Common myeloid progenitor, CD34-positive (primary cell): ENCODE measurements at regions not wholly inside any gene's neighbourhood (a gene's known extent, or its start where the extent isn't known, plus 50 kb on each side); places are given as distances from the start of the nearest gene placed in this dataset.
"Not testable (repeated sequence)": the region's sequence is repeated elsewhere in the genome, so short reads cannot be mapped to it uniquely, and the experiment has no call there.

Experiments used
- CTCF ChIA-PET: fragments of 350-600 bp; sonication (Branson Sonifier 250); formaldehyde crosslinking; loops from one replicate; lab custom pipeline; 2021; ENCODE audit warnings: antibody characterized with exemption; lab: Charles Lee
- POLR2A ChIA-PET: fragments of 350-600 bp; sonication (Branson Sonifier 250); formaldehyde crosslinking; loops from one replicate; lab custom pipeline; 2021; ENCODE audit warnings: antibody characterized with exemption; lab: Charles Lee
- DNase-seq, 3 donors: peaks; one replicate each; pipeline versions ENCODE4 v3.0.0 to v3.0.0-alpha.2; 2013
- H3K27ac ChIP-seq, 2 experiments: 1 replicate in 1 of 2; 2 replicates in 1 of 2; pipeline ENCODE4 v1.7.0; 2013; ENCODE audit warnings: inconsistent platforms in 2 of 2, low read length in 2 of 2, mild to moderate bottlenecking in 2 of 2, low read depth in 1 of 2, moderate library complexity in 1 of 2; ENCODE audit not compliant: severe bottlenecking in 2 of 2, insufficient read depth in 1 of 2, poor library complexity in 1 of 2
- H3K27me3 ChIP-seq, 5 experiments: replicated peaks in 2 of 5; 1 replicate in 3 of 5; 2 replicates in 2 of 5; pipeline versions ENCODE4 v1.6.1 to v1.7.0; 2013; ENCODE audit warnings: low read length in 4 of 5, mild to moderate bottlenecking in 2 of 5, moderate library complexity in 2 of 5, inconsistent platforms in 1 of 5; ENCODE audit not compliant: insufficient read depth in 5 of 5, control insufficient read depth in 4 of 5
- H3K36me3 ChIP-seq, 4 experiments: 1 replicate in 2 of 4; 2 replicates in 2 of 4; pipeline versions ENCODE4 v1.6.1 to v1.7.0; 2013; ENCODE audit warnings: low read length in 3 of 4, control low read depth in 1 of 4, mild to moderate bottlenecking in 1 of 4; ENCODE audit not compliant: control insufficient read depth in 4 of 4, insufficient read depth in 4 of 4
- H3K4me1 ChIP-seq, 4 experiments: 1 replicate in 3 of 4; 2 replicates in 1 of 4; pipeline versions ENCODE4 v1.6.1 to v1.7.1; 2013; ENCODE audit warnings: low read length in 3 of 4, mild to moderate bottlenecking in 3 of 4, control low read depth in 1 of 4, inconsistent platforms in 1 of 4, moderate library complexity in 1 of 4; ENCODE audit not compliant: control insufficient read depth in 4 of 4, insufficient read depth in 4 of 4; ENCODE audit errors: control extremely low read depth in 1 of 4
- H3K4me3 ChIP-seq, 7 experiments: 1 replicate in 4 of 7; 2 replicates in 3 of 7; pipeline versions ENCODE4 v1.5.1 to v1.7.0; 2013; ENCODE audit warnings: mild to moderate bottlenecking in 7 of 7, low read length in 6 of 7, moderate library complexity in 6 of 7, inconsistent platforms in 2 of 7, low read depth in 2 of 7, control low read depth in 1 of 7; ENCODE audit not compliant: insufficient read depth in 4 of 7, control insufficient read depth in 1 of 7; ENCODE audit errors: extremely low read depth in 1 of 7
- H3K9me3 ChIP-seq, 5 experiments: 1 replicate in 4 of 5; 2 replicates in 1 of 5; pipeline versions ENCODE4 v1.6.1 to v1.7.1; 2013; ENCODE audit warnings: low read length in 4 of 5, mild to moderate bottlenecking in 2 of 5, inconsistent platforms in 1 of 5, low read depth in 1 of 5, moderate library complexity in 1 of 5; ENCODE audit not compliant: control insufficient read depth in 4 of 5, insufficient read depth in 2 of 5; ENCODE audit errors: control extremely low read depth in 1 of 5
- WGBS: methylation state at CpG from one replicate; pipeline ENCODE4 v1.1.5; 2013; ENCODE audit not compliant: insufficient coverage; 5-methylcytosine and 5-hydroxymethylcytosine counted together

GRCh38 chr17:33697557-33697956 is 404.5 kb upstream of the ASIC2 start:
- no peaks in the 10 kb centered on the region for H3K36me3 ChIP-seq
- no peak for DNase-seq
- WGBS = 83% methylated on average over 1 of the region's 1 CpG
- H3K27me3 ChIP-seq = peaks cover 0 to 25% (median 3%) of the 10 kb centered on the region in 5 experiments
- ChIA-PET CTCF (no interaction called here), POLR2A (no interaction called here)
- no peaks in the 10 kb centered on the region for H3K4me1 ChIP-seq
- H3K9me3 ChIP-seq = no peaks in the 10 kb centered on the region
- no peak overlapping the region for H3K4me3 ChIP-seq
- H3K27ac ChIP-seq = no peak overlapping the region

GRCh38 chr17:33701910-33702309 is 408.8 kb upstream of the ASIC2 start:
- no peak for DNase-seq
- Histone ChIP-seq H3K4me1 (no peaks in the 10 kb centered on the region), H3K27ac (no peak overlapping the region), H3K9me3 (peaks cover 0 to 2% (median 0%) of the 10 kb centered on the region in 5 experiments), H3K36me3 (no peaks in the 10 kb centered on the region), H3K27me3 (peaks cover 0 to 18% (median 6%) of the 10 kb centered on the region in 5 experiments), H3K4me3 (no peak overlapping the region)
- POLR2A ChIA-PET = no interaction called here
- 89% methylated on average over 3 of the region's 6 CpGs for WGBS
- CTCF ChIA-PET = no interaction called here

DNA sequence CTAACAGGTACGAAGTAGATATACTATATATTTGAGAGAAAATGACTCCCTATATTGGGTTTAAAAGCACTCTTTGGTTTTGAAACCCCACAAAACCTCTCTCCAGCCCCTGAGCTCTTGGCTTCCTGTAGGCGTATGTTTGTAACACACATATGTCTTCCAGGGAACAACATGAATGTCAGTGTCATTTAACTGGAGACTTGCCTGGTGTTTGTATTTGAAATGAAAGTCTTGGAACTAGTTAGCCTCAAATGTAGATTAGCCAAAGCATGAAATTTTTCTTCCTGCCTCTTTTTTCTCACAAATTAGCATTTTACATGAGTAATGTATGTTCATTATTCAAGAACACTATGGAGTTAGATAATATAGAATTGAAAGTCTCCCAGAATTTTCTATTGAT is 411.8 kb upstream of the ASIC2 start:
- H3K4me3 ChIP-seq = no peak overlapping the region
- POLR2A ChIA-PET = no interaction called here
- CTCF ChIA-PET = no interaction called here
- DNase-seq = no peak
- no peaks in the 10 kb centered on the region for H3K36me3 ChIP-seq
- H3K4me1 ChIP-seq = no peaks in the 10 kb centered on the region
- no CpG with 5 or more reads among the region's 2 CpGs for WGBS
- peaks cover 0 to 2% (median 0%) of the 10 kb centered on the region in 5 experiments for H3K9me3 ChIP-seq
- H3K27ac ChIP-seq = no peak overlapping the region
- H3K27me3 ChIP-seq = peaks cover 0 to 24% (median 6%) of the 10 kb centered on the region in 5 experiments

GRCh38 chr17:33709881-33710280 is 416.8 kb upstream of the ASIC2 start:
- H3K4me3 ChIP-seq = no peak overlapping the region
- H3K4me1 ChIP-seq = no peaks in the 10 kb centered on the region
- peaks cover 0 to 22% (median 4%) of the 10 kb centered on the region in 5 experiments for H3K27me3 ChIP-seq
- WGBS = 82% methylated on average over 1 of the region's 2 CpGs
- H3K36me3 ChIP-seq = no peaks in the 10 kb centered on the region
- POLR2A ChIA-PET = no interaction called here
- H3K9me3 ChIP-seq = peaks cover 0 to 2% (median 0%) of the 10 kb centered on the region in 5 experiments
- H3K27ac ChIP-seq = no peak overlapping the region
- no peak for DNase-seq
- CTCF ChIA-PET = no interaction called here

DNA sequence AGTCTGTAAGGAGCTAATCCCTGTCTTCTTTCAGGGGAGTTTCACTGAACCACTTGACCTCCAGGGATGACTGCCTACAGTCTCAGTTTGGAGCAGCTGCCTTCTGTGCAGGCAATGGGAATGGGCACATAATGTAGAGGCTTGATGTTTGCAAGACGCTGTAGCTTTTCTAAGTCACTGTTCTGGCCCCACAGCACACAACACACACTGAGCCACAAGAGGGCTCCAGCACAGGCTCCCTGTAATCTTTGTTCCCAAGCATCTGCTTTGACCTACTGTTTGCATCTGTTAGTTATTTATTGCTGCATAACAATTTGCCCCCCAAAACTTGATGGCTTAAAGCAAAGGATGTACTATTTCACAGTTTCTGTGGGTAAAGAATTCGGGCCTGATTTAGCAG is 419.0 kb upstream of the ASIC2 start:
- peak in 2 of 3 donors; percentile 2 to 19 for DNase-seq
- WGBS = 50% methylated on average over 1 of the region's 2 CpGs
- H3K4me1 ChIP-seq = no peaks in the 10 kb centered on the region
- ChIA-PET CTCF (interaction anchor here (0.6 kb wide), 1 partner anchor 70 kb away, joined by 3 read pairs; no protein-coding TSS in a partner anchor), POLR2A (no interaction called here)
- H3K9me3 ChIP-seq = no peaks in the 10 kb centered on the region
- peaks cover 0 to 31% (median 4%) of the 10 kb centered on the region in 5 experiments for H3K27me3 ChIP-seq
- no peak overlapping the region for H3K4me3 ChIP-seq
- no peak overlapping the region for H3K27ac ChIP-seq
- H3K36me3 ChIP-seq = no peaks in the 10 kb centered on the region

- no peaks in the 10 kb centered on the region for H3K36me3 ChIP-seq
- no peak overlapping the region for H3K4me3 ChIP-seq
- H3K27ac ChIP-seq = no peak overlapping the region
- POLR2A ChIA-PET = no interaction called here
- DNase-seq = no peak
- H3K4me1 ChIP-seq = no peaks in the 10 kb centered on the region
- H3K27me3 ChIP-seq = peaks cover 0 to 35% (median 9%) of the 10 kb centered on the region in 5 experiments
- no peaks in the 10 kb centered on the region for H3K9me3 ChIP-seq
- WGBS = 92% methylated on average over 1 of the region's 2 CpGs
- CTCF ChIA-PET = no interaction called here
Measured at GRCh38 chr17:33716957-33717356, 423.9 kb upstream of the ASIC2 start.

DNA sequence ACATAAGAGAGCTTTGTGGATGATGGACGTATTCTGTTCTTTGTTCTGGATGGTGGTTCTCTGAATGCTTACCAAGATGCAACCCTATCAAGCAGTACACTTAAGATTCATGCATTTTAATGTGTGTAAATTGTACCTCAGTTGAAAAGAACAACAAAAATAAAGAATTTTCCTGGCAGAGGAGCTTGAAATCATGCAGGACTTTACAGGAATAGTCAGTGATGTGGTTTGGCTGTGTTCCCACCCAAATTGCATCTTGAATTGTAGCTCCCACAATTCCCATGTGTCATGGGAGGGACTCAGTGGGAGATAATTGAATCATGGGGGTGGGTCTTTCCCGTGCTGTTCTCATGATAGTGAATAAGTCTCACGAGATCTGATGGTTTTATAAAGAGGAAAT is 430.6 kb upstream of the ASIC2 start:
- POLR2A ChIA-PET, H3K4me1 ChIP-seq, H3K4me3 ChIP-seq, H3K9me3 ChIP-seq, H3K27ac ChIP-seq, DNase-seq, H3K36me3 ChIP-seq: not testable (repeated sequence)
- H3K27me3 ChIP-seq = peaks cover 0 to 31% (median 4%) of the 10 kb centered on the region in 5 experiments
- WGBS = 83% methylated on average over 2 of the region's 3 CpGs
- CTCF ChIA-PET = interaction anchor here (4.1 kb wide), 1 partner anchor 28 kb away, joined by 31 read pairs; no protein-coding TSS in a partner anchor
